ENCODE measurements at regions not wholly inside any gene's neighbourhood (a gene's known extent, or its start where the extent isn't known, plus 50 kb on each side); places are given as distances from the start of the nearest gene placed in this dataset.

DNA sequence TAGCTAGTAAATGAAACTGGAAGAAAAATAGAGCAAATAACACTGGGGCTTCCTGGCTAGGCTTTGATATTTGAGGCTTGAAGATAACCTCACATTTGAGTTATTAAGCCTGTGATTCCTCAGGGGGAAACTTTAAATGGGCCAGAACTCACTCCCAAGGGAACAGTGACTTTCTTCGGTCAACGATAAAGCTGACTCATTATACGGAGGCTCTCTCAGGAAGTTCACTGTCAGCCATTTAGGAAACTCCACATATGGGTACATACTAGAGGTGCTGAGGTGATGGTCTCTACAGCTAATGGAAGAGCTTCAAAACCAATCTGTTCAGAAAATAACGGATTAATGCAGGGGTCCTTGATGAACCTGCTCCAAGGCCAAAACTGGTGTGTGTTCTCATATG is 120.8 kb downstream of the SH2D1A start:
- WGBS = 85% methylated on average over 4 of the region's 4 CpGs
- Histone ChIP-seq H3K27me3 (ENCODE audit: control insufficient read depth in 4 of 4, insufficient read depth in 4 of 4, low read length in 3 of 4) (no peaks in the 10 kb centered on the region), H3K9ac (ENCODE audit: low read depth in 1 of 2, low read length in 2 of 2) (no peak overlapping the region), H3K9me3 (ENCODE audit: control insufficient read depth in 4 of 4, low read length in 3 of 4) (no peaks in the 10 kb centered on the region), H3K4me3 (ENCODE audit: low read depth in 1 of 3, low read length in 3 of 3) (no peak overlapping the region), H3K36me3 (ENCODE audit: control insufficient read depth in 4 of 4, insufficient read depth in 3 of 4, low read depth in 1 of 4, low read length in 3 of 4) (no peaks in the 10 kb centered on the region), H3K27ac (ENCODE audit: low read depth in 1 of 2, low read length in 2 of 2) (no peak overlapping the region), H3K4me1 (ENCODE audit: control insufficient read depth in 4 of 4, insufficient read depth in 4 of 4, low read length in 3 of 4) (no peaks in the 10 kb centered on the region)
- DNase-seq (ENCODE audit: low spot score) = no peak
- TF ChIP-seq HNF4A (conservative IDR thresholded peaks at IDR 0.05) = no peak
- TF ChIP-seq, protein P1, sequence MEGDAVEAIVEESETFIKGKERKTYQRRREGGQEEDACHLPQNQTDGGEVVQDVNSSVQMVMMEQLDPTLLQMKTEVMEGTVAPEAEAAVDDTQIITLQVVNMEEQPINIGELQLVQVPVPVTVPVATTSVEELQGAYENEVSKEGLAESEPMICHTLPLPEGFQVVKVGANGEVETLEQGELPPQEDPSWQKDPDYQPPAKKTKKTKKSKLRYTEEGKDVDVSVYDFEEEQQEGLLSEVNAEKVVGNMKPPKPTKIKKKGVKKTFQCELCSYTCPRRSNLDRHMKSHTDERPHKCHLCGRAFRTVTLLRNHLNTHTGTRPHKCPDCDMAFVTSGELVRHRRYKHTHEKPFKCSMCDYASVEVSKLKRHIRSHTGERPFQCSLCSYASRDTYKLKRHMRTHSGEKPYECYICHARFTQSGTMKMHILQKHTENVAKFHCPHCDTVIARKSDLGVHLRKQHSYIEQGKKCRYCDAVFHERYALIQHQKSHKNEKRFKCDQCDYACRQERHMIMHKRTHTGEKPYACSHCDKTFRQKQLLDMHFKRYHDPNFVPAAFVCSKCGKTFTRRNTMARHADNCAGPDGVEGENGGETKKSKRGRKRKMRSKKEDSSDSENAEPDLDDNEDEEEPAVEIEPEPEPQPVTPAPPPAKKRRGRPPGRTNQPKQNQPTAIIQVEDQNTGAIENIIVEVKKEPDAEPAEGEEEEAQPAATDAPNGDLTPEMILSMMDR (IDR thresholded peaks at IDR 0.05; ENCODE audit: low read depth, low read length, missing input control) = no peak
- no peak for TF ChIP-seq JUND (IDR thresholded peaks at IDR 0.05)
- TF ChIP-seq FOXA2 (IDR thresholded peaks at IDR 0.05) = no peak
- TF ChIP-seq, protein P2, sequence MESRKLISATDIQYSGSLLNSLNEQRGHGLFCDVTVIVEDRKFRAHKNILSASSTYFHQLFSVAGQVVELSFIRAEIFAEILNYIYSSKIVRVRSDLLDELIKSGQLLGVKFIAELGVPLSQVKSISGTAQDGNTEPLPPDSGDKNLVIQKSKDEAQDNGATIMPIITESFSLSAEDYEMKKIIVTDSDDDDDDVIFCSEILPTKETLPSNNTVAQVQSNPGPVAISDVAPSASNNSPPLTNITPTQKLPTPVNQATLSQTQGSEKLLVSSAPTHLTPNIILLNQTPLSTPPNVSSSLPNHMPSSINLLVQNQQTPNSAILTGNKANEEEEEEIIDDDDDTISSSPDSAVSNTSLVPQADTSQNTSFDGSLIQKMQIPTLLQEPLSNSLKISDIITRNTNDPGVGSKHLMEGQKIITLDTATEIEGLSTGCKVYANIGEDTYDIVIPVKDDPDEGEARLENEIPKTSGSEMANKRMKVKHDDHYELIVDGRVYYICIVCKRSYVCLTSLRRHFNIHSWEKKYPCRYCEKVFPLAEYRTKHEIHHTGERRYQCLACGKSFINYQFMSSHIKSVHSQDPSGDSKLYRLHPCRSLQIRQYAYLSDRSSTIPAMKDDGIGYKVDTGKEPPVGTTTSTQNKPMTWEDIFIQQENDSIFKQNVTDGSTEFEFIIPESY (IDR thresholded peaks at IDR 0.05) = no peak
- TF ChIP-seq FOXA1 (IDR thresholded peaks at IDR 0.05) = no peak
- TF ChIP-seq, protein P3, sequence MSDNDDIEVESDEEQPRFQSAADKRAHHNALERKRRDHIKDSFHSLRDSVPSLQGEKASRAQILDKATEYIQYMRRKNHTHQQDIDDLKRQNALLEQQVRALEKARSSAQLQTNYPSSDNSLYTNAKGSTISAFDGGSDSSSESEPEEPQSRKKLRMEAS (IDR thresholded peaks at IDR 0.05) = no peak
- no peak for TF ChIP-seq EGR1 (IDR thresholded peaks at IDR 0.05; ENCODE audit: low read depth in 2 of 2)
- TF ChIP-seq TAF1 (conservative IDR thresholded peaks at IDR 0.05) = no peak
- no peak for TF ChIP-seq HNF4G (IDR thresholded peaks at IDR 0.05)
- TF ChIP-seq RXRA (IDR thresholded peaks at IDR 0.05) = no peak
- TF ChIP-seq, protein P4, sequence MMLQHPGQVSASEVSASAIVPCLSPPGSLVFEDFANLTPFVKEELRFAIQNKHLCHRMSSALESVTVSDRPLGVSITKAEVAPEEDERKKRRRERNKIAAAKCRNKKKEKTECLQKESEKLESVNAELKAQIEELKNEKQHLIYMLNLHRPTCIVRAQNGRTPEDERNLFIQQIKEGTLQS (IDR thresholded peaks at IDR 0.05) = no peak
- TF ChIP-seq, protein P5, sequence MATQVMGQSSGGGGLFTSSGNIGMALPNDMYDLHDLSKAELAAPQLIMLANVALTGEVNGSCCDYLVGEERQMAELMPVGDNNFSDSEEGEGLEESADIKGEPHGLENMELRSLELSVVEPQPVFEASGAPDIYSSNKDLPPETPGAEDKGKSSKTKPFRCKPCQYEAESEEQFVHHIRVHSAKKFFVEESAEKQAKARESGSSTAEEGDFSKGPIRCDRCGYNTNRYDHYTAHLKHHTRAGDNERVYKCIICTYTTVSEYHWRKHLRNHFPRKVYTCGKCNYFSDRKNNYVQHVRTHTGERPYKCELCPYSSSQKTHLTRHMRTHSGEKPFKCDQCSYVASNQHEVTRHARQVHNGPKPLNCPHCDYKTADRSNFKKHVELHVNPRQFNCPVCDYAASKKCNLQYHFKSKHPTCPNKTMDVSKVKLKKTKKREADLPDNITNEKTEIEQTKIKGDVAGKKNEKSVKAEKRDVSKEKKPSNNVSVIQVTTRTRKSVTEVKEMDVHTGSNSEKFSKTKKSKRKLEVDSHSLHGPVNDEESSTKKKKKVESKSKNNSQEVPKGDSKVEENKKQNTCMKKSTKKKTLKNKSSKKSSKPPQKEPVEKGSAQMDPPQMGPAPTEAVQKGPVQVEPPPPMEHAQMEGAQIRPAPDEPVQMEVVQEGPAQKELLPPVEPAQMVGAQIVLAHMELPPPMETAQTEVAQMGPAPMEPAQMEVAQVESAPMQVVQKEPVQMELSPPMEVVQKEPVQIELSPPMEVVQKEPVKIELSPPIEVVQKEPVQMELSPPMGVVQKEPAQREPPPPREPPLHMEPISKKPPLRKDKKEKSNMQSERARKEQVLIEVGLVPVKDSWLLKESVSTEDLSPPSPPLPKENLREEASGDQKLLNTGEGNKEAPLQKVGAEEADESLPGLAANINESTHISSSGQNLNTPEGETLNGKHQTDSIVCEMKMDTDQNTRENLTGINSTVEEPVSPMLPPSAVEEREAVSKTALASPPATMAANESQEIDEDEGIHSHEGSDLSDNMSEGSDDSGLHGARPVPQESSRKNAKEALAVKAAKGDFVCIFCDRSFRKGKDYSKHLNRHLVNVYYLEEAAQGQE (IDR thresholded peaks at IDR 0.05) = no peak
- TF ChIP-seq GABPA (IDR thresholded peaks at IDR 0.05 in 1 of 2, conservative IDR thresholded peaks at IDR 0.05 in 1 of 2) = no peak
- no peak for TF ChIP-seq YY1 (IDR thresholded peaks at IDR 0.05)
- TF ChIP-seq RAD21 (IDR thresholded peaks at IDR 0.05) = no peak
- no peak for TF ChIP-seq SP1 (IDR thresholded peaks at IDR 0.05)
- no peak for TF ChIP-seq NR2F2 (IDR thresholded peaks at IDR 0.05)
